HCT116 (cell line): ENCODE measurements at regions not wholly inside any gene's neighbourhood (a gene's known extent, or its start where the extent isn't known, plus 50 kb on each side); places are given as distances from the start of the nearest gene placed in this dataset.

Experiments
- ATAC-seq: fragments of 200-7000 bp; cut with Tn5 transposase; 2 replicates; pipeline ENCODE4 v1.9.1; 2020; ENCODE audit warnings: mild to moderate bottlenecking, moderate library complexity
- BruUV-seq: library from RNA; stranded (reverse); fragments of 400-500 nt; replicated peaks from 2 replicates; lab custom pipeline; 2021; lab: Mats Ljungman, UMichigan
- CTCF ChIA-PET: fragments of 300-600 bp; sonication (Branson Sonifier 250); formaldehyde crosslinking; loops from one replicate; lab custom pipeline; 2021; ENCODE audit warnings: antibody characterized with exemption; lab: Charles Lee
- POLR2A ChIA-PET: fragments of 300-600, 350-600 bp; sonication (Branson Sonifier 250); formaldehyde crosslinking; loops from one replicate; lab custom pipeline; 2021; ENCODE audit warnings: antibody characterized with exemption; lab: Charles Lee
- RAD21 ChIA-PET, 2 experiments: fragments of 300-600 bp; sonication (Branson Sonifier 250); formaldehyde crosslinking; loops; one replicate each; lab custom pipeline; 2023; ENCODE audit warnings: low total read pairs in 2 of 2; ENCODE audit not compliant: uncharacterized antibody in 2 of 2, unreplicated experiment in 2 of 2, low non-redundant PET in 1 of 2; lab: Charles Lee
- DNase-seq: peaks from one replicate; pipeline ENCODE4 v3.0.0-alpha.2; 2010; ENCODE audit warnings: low read depth, low spot score
- H2AFZ ChIP-seq: fragments of 200-600 bp; shearing (Covaris generic), sonication (generic); 2 replicates; pipeline ENCODE4 v1.6.1; 2017; ENCODE audit warnings: low read depth, mixed run types, mixed read lengths, antibody characterized with exemption, low read length; ENCODE audit not compliant: poor library complexity, severe bottlenecking
- H3K27ac ChIP-seq: 2 replicates; pipeline ENCODE4 v1.5.1; 2012; ENCODE audit warnings: low read depth, low read length
- H3K27me3 ChIP-seq: fragments of 200-600 bp; sonication (generic); 2 replicates; pipeline ENCODE4 v1.6.1; 2016; ENCODE audit warnings: mixed run types, low read length, mixed read lengths; ENCODE audit not compliant: insufficient read depth
- H3K36me3 ChIP-seq, 2 experiments: fragments of 200-500 bp in 1 of 2; fragments of 200-600 bp in 1 of 2; sonication (Bioruptor generic) in 1 of 2; sonication (generic) in 1 of 2; 2 replicates each; pipeline versions ENCODE4 v1.5.1 to v1.6.1; 2014 to 2016; ENCODE audit warnings: low read length in 2 of 2, inconsistent platforms in 1 of 2, mixed read lengths in 1 of 2, mixed run types in 1 of 2; ENCODE audit not compliant: insufficient read depth in 2 of 2, control insufficient read depth in 1 of 2
- H3K4me1 ChIP-seq, 2 experiments: fragments of 200-600 bp in 1 of 2; sonication (generic) in 1 of 2; 2 replicates each; pipeline versions ENCODE4 v1.5.1 to v1.6.1; 2012 to 2017; ENCODE audit warnings: low read length in 2 of 2, inconsistent platforms in 1 of 2, mild to moderate bottlenecking in 1 of 2, mixed read lengths in 1 of 2, mixed run types in 1 of 2, moderate library complexity in 1 of 2; ENCODE audit not compliant: insufficient read depth in 2 of 2, control insufficient read depth in 1 of 2
- H3K4me2 ChIP-seq: fragments of 200-600 bp; sonication (generic); 2 replicates; pipeline ENCODE4 v1.6.1; 2017; ENCODE audit warnings: mixed run types, low read length, mixed read lengths
- H3K4me3 ChIP-seq, 2 experiments: fragments of 200-600 bp in 1 of 2; sonication (generic) in 1 of 2; replicated peaks in 1 of 2; 2 replicates each; pipeline ENCODE4 v1.5.1; 2011 to 2016; ENCODE audit warnings: low read length in 2 of 2, control low read depth in 1 of 2, low read depth in 1 of 2, mild to moderate bottlenecking in 1 of 2, mixed read lengths in 1 of 2, mixed run types in 1 of 2
- H3K79me2 ChIP-seq: fragments of 200-600 bp; sonication (generic); 2 replicates; pipeline ENCODE4 v1.6.1; 2017; ENCODE audit warnings: mild to moderate bottlenecking, mixed run types, low read length, moderate library complexity, mixed read lengths; ENCODE audit not compliant: insufficient read depth
- H3K9ac ChIP-seq: fragments of 200-600 bp; sonication (generic); 2 replicates; pipeline ENCODE4 v1.6.1; 2016; ENCODE audit warnings: low read length, mixed read lengths
- H3K9me2 ChIP-seq: fragments of 200-600 bp; sonication (generic), shearing (Covaris generic); 2 replicates; pipeline ENCODE4 v1.6.1; 2017; ENCODE audit warnings: mixed run types, mild to moderate bottlenecking, moderate library complexity; ENCODE audit not compliant: insufficient read depth
- H3K9me3 ChIP-seq, 2 experiments: fragments of 200-500 bp in 1 of 2; fragments of 200-600 bp in 1 of 2; sonication (Bioruptor generic) in 1 of 2; sonication (generic) in 1 of 2; 2 replicates each; pipeline ENCODE4 v1.6.1; 2014 to 2017; ENCODE audit warnings: low read length in 2 of 2, mixed read lengths in 2 of 2, inconsistent platforms in 1 of 2, low read depth in 1 of 2, mild to moderate bottlenecking in 1 of 2, mixed run types in 1 of 2, moderate library complexity in 1 of 2; ENCODE audit not compliant: control insufficient read depth in 1 of 2, insufficient read depth in 1 of 2
- H4K20me1 ChIP-seq: fragments of 200-600 bp; sonication (generic), shearing (Covaris generic); 2 replicates; pipeline ENCODE4 v1.6.1; 2017; ENCODE audit warnings: mixed run types, mild to moderate bottlenecking, moderate library complexity; ENCODE audit not compliant: insufficient read depth
- CBX3 ChIP-seq: IDR thresholded peaks from 2 replicates; pipeline ENCODE4 v1.6.1; 2012; ENCODE audit warnings: low read depth
- JUND ChIP-seq: IDR thresholded peaks from 2 replicates; pipeline ENCODE4 v1.6.1; 2012
- POLR2A ChIP-seq: IDR thresholded peaks from 2 replicates; pipeline ENCODE4 v1.7.0; 2011; ENCODE audit warnings: borderline replicate concordance; ENCODE audit not compliant: insufficient read depth, insufficient read length; ENCODE audit errors: extremely low read depth
- SP1 ChIP-seq: IDR thresholded peaks from 2 replicates; pipeline ENCODE4 v1.6.1; 2012; ENCODE audit warnings: low read depth
- SRF ChIP-seq: IDR thresholded peaks from 2 replicates; pipeline ENCODE4 v1.6.1; 2012; ENCODE audit warnings: low read depth
- ZNF274 ChIP-seq: fragments of 200-500 bp; sonication (Bioruptor generic); IDR thresholded peaks from 2 replicates; pipeline ENCODE4 v1.6.1; 2014; ENCODE audit warnings: mild to moderate bottlenecking, low read depth, low read length, inconsistent platforms
- intact Hi-C: fragments of 100-400 bp; cut with micrococcal nuclease; formaldehyde crosslinking; loops from 2 replicates; pipeline ENCODE4 v1.10.0; 2022
- TF ChIP-seq, protein P1 (sequence below): IDR thresholded peaks from 2 replicates; pipeline ENCODE4 v1.6.1; 2011; ENCODE audit warnings: mild to moderate bottlenecking, low read length, moderate library complexity; ENCODE audit not compliant: insufficient replicate concordance; ENCODE audit errors: extremely low read depth
- TF ChIP-seq, protein P2 (sequence below): IDR thresholded peaks from 2 replicates; pipeline ENCODE4 v1.6.1; 2012
- TF ChIP-seq, protein P3 (sequence below): IDR thresholded peaks from 2 replicates; pipeline ENCODE4 v1.6.1; 2012; ENCODE audit warnings: low read depth

DNA sequence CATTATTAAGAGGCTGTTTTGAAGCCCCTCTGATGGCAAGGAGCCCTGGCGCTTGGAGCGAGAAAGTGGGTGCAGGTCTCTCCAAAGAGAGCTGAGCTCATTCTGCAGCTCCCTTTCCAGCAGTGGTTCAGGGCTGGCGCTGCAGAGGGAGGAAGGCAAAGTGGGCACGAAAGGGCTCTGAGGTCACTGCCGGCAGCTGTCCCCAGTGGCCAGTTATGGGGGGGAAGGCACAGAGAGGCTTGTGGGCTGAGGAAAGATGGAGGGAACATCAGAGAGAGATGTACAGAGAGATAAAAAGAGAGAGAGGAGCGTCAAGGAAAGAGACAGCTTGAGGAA lies 75.2 kb upstream of the TBX5 start:
- Histone ChIP-seq H2AFZ (no peak overlapping the region), H3K9me3 (no peaks in the 10 kb centered on the region), H3K4me2 (no peak overlapping the region), H3K79me2 (no peaks in the 10 kb centered on the region), H3K4me1 (no peaks in the 10 kb centered on the region), H3K27ac (no peak overlapping the region), H3K9me2 (no peaks in the 10 kb centered on the region), H3K4me3 (no peak overlapping the region), H3K9ac (no peak overlapping the region), H4K20me1 (no peaks in the 10 kb centered on the region), H3K27me3 (peaks cover 72% of the 10 kb centered on the region), H3K36me3 (no peaks in the 10 kb centered on the region)
- intact Hi-C loops: no loop called here
- CTCF ChIA-PET: no interaction called here
- TF ChIP-seq ZNF274 (no peak), SRF (no peak), SP1 (no peak), CBX3 (no peak), POLR2A (no peak), JUND (no peak)
- TF ChIP-seq, protein P1, sequence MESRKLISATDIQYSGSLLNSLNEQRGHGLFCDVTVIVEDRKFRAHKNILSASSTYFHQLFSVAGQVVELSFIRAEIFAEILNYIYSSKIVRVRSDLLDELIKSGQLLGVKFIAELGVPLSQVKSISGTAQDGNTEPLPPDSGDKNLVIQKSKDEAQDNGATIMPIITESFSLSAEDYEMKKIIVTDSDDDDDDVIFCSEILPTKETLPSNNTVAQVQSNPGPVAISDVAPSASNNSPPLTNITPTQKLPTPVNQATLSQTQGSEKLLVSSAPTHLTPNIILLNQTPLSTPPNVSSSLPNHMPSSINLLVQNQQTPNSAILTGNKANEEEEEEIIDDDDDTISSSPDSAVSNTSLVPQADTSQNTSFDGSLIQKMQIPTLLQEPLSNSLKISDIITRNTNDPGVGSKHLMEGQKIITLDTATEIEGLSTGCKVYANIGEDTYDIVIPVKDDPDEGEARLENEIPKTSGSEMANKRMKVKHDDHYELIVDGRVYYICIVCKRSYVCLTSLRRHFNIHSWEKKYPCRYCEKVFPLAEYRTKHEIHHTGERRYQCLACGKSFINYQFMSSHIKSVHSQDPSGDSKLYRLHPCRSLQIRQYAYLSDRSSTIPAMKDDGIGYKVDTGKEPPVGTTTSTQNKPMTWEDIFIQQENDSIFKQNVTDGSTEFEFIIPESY: no peak
- TF ChIP-seq, protein P2, sequence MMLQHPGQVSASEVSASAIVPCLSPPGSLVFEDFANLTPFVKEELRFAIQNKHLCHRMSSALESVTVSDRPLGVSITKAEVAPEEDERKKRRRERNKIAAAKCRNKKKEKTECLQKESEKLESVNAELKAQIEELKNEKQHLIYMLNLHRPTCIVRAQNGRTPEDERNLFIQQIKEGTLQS: no peak
- TF ChIP-seq, protein P3, sequence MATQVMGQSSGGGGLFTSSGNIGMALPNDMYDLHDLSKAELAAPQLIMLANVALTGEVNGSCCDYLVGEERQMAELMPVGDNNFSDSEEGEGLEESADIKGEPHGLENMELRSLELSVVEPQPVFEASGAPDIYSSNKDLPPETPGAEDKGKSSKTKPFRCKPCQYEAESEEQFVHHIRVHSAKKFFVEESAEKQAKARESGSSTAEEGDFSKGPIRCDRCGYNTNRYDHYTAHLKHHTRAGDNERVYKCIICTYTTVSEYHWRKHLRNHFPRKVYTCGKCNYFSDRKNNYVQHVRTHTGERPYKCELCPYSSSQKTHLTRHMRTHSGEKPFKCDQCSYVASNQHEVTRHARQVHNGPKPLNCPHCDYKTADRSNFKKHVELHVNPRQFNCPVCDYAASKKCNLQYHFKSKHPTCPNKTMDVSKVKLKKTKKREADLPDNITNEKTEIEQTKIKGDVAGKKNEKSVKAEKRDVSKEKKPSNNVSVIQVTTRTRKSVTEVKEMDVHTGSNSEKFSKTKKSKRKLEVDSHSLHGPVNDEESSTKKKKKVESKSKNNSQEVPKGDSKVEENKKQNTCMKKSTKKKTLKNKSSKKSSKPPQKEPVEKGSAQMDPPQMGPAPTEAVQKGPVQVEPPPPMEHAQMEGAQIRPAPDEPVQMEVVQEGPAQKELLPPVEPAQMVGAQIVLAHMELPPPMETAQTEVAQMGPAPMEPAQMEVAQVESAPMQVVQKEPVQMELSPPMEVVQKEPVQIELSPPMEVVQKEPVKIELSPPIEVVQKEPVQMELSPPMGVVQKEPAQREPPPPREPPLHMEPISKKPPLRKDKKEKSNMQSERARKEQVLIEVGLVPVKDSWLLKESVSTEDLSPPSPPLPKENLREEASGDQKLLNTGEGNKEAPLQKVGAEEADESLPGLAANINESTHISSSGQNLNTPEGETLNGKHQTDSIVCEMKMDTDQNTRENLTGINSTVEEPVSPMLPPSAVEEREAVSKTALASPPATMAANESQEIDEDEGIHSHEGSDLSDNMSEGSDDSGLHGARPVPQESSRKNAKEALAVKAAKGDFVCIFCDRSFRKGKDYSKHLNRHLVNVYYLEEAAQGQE: no peak
- ATAC-seq (no peak), DNase-seq (no peak)
- RAD21 ChIA-PET: no interaction called here
- POLR2A ChIA-PET: no interaction called here
- no TSS peak for BruUV-seq
